NCI-H774 (cell line): ENCODE measurements at regions not wholly inside any gene's neighbourhood (a gene's known extent, or its start where the extent isn't known, plus 50 kb on each side); places are given as distances from the start of the nearest gene placed in this dataset.
"Not testable (repeated sequence)": the region's sequence is repeated elsewhere in the genome, so short reads cannot be mapped to it uniquely, and the experiment has no call there.

Experiments used
- DNase-seq: peaks from one replicate; lab custom pipeline; 2025; lab: John Stamatoyannopoulos, UW

DNA sequence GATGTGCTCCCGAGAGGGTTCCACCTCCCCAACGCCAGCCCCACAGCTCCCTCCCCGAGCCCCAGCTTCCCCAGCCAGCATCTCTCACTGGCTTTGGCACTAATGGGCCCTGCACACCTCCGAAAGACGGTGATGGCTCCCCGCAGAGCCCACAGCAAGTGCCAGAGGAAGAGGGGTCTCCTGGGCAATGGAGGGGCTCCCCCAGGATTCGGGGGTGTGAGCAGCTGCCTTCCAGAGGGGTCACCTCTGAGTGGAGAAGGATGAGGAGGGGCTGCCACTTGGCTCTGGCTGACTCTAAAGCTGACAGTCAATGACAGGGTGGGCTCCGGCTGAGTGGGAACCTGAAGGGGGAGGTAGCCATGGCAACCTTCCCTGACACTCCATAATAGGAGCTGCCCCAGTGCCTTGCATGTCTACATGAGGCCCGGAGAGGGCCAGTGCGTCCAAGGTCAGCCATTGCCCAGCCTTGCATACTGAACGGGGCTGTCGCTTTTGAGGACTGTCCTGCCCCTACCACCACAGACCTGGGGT, 98.6 kb upstream of the SYT13 start:
- no peak for DNase-seq

DNA sequence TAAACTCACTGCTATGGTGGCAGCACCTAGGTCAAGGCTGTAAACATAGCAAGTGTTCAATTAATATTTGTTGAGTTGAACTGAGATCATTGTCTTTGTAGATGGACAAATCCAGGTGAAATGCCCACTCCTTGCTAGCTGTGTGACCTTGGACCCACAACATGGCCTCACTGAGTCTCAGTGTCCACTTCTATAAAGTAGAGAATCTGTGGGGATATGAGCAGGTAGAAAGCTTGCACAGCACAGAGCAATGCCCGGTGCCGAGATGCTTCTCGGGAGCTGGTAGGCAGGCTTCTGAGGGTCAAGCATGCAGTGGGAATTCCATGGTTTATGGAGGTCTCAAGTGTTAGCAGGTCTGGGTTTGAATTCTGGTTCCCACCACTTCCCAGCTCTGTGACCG, 97.9 kb upstream of the SYT13 start:
- DNase-seq, result no peak

DNA sequence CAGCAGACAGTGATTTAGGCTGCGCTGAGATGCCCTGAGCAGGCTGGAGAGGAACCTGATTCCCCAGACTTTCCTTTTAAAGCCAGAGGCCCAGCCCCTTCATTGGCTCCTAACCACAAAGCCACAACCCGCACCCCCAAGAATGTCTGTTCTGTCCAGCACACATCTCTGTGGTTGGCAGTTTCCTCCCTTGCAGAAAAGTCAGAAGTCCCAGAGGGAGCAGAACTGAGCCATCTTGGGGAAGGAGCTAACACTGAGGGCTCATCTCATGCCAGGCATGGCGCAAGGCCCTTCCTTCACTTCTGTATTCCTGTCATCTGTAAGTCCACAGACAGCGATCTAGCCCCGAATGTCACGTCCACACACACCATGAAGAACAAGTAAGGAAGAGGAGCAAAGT, 97.1 kb upstream of the SYT13 start:
- DNase-seq, result no peak

DNA sequence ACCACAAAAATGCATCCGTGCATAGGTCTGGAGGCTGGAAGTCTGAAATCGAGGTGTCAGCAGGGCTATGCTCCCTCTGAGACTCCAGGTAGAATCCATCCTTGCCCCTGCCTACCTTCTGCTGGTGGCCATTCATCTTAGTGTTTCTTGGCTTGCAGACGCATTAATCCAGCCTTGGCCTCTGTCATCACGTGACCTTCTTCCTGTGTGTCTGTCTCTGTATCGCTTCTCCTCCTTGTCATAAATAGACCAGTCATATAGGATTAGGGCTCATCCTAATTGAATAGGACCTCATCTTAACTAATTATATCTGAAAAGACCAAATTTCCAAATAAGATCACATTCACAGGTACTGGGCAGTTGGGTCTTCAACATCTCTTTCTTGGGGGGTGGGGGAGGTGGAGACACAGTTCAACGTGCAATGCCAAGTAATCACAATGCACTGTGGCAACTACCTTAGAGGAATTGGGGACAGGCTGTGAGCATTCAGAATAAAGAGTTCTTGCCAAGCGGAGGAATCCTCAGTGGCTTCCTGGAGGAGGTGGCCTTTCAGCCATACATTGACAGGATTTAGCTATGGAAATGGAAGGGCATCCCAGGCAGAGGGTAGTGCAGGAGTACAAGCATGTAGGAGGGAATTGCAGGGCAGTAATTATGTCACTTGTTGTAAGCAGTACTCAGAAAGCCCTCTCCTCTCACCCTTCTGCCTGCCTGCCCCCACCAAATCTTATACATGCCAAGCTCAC, 96.2 kb upstream of the SYT13 start:
- no peak for DNase-seq

DNA sequence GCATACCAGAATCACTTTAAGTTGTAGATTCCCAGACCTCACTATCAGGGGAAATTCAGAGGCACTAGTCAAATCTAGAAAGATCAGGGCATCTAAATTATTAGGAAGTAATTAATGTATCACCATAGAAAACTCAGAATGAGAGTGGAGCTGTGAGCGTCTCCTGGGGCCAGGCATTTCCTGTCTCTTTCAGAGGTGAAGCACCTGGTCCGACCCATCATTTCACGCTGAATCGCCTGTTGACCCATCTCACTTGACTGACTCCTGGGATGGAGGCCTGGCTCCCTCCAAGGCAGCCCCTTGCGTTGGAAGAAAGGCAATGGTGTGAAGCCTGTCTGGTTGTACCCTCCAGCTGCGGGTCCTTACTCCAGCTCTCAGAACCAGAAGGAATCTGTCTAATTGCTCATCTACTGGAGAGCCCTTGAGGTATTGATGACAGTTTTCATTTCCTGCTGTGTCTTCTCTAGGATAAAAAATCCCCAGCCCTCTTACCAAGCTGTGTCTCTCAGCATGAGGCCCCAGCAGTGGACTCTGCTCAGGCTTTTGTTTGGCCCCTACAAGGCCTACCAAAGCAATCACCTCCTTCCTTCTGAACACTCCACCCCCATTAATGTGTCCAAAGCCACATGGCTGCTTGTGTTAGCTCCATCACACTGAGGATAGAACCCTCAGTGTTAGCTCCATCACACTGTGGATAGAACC, 93.2 kb upstream of the SYT13 start:
- no peak for DNase-seq

DNA sequence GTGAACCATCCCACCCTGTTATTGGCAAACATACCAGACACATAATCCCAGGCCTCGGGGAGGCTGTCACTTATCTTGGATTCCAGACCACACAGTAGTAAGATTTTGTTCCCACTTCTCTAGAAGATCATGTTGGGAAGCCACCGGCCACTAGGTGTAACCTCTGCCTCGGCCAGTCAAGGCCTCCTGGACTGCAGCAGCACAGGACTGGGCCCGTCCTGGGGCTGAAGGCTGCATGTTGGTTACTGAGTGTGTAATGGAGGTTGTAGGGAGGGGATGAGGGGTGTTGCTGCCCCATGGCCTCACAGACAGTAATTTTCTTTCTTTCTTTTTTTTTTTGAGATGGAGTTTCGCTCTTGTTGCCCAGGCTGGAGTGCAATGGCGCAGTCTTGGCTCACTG, 92.4 kb upstream of the SYT13 start:
- DNase-seq, result no peak

DNA sequence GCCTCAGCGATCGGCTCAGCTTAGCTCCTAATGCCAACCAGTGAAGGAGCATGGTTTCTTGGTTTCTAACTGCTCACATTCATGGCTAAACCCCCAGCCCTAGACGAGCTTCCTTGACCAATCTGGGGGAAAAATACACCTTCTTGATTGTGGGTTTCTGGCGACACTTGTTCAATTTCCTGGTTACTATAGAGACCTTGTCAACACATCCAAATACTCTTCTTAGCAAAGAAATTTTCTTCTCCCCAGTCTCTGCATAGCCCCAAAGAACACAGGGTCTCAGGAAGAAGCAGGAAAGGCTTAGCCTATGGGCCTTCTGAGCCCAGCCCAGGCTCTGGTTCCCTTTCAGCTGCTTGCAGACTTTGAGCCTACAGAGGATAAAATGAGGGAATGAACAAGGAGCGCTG, 88.5 kb upstream of the SYT13 start:
- no peak for DNase-seq

DNA sequence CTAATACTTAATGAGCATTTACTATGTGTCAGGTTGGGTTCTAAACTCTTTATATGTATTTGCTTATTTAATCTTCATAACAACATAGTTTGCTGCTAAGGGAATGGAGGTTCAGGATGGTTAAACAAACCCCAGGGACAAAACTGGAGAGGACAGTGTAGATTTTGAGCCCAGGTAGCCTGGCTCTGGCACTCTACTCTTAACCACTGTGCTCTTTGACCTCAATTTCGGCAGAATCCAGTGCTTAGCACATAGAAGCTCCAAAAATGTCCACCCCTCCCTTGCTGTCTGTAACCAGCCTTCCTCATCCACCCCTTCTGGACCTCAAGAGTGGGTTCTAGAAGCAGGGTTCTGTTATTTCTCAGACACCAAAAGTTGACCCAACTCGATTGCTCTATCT, 88.0 kb upstream of the SYT13 start:
- DNase-seq, result no peak

DNA sequence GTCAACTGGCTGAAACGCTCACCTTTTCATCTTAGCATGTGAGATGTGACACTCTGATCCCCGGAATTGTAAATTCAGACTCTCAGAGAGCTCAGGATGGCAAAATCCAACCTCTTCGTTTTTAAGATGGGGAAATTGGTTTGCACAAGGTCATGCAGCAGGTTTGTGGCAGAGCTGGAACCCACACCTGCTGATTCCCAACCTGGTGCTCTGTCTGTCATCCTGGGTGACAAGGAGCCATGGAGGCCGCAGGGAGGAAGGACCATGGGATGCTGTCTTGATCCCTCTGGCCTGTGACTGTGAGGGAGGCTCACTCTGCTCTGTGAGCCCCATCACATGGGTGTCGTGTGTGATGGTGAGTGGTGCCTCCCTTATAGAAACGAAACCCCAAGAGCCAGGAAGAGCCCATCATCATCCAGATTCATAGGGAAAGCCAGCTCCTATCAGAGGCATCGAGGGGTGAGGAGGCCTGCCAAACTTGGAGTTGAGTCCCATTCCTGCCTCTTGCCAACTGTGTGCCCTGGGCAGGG, 87.4 kb upstream of the SYT13 start:
- DNase-seq, result no peak

DNA sequence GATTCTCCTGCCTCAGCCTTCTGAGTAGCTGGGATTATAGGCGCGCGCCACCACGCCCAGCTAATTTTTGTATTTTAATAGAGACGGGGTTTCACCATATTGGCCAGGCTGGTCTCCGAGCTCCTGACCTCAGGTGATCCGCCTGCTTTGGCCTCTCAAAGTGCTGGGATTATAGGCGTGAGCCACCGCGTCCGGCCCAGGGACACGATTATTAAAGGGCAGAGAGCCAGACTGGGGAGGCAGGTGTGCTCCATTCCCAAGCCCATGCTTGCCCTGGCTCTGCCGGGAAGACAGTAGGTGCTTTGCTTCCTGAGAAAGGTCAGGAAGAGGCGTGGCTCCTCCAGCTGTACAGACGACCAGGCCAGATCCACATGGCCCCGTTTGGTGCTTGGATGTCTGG, 86.3 kb upstream of the SYT13 start:
- not testable (repeated sequence) for DNase-seq

DNA sequence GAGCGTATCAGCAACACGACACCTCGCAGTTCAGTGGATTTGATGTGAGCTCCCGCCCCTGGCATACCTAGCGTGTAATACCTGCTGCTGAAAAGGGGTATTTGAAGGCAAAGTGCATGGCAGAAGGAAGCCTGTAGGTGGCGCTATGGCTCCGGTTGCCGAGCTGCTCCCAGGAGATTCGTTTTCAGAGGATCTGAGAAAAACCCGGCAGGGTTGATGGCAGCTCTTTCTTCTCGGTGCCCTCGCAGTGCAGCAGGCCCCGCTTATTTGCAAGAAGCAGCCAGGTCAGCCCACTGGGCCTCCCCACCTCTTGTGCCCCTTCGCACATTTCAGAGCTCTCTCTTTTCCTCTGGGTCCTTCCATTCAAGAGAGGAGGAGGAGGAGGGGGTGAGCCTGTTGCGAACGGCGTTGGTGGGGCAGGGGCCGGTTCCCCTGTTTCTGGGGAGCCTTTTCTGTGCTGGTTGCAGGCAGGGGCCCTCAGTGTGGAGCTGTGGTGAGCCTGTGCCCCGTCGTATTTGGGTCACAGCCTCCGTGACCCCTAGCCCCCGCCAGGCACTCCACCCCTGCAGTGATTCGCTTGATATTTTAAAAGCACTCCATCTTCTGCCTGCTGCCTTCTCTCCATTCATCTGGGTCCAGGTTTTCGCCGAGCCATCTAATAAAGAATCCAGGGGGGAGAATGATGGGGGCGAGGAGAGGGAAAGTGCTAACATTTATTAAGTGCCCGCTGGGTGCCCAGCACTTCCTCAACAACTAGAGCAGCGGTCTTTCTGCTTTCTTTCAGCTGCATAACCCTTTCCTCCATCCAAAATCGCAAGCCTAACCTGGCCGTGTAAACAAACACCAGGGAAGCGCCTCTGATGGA, 85.3 kb upstream of the SYT13 start:
- peak; percentile 83 for DNase-seq

DNA sequence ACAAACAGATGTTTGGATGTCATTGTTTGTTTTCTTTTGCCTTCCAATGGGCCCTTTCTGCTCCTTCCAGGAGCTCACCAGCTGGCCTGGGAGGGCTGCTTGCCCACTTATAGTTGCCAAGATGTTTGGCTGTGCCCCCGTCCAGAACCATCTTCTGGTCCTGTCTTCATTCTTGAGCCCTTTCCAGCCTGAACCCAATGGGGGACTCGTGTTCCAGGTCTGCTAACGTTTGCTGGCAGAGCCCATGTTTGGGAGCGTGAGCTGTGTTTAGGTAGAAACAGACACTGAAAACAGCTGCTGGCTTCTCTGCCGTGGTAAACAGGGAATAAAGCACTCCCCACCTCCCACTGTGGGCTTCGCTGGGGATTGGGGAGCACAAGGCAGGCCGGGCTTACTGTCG, 83.2 kb upstream of the SYT13 start:
- DNase-seq, result no peak

DNA sequence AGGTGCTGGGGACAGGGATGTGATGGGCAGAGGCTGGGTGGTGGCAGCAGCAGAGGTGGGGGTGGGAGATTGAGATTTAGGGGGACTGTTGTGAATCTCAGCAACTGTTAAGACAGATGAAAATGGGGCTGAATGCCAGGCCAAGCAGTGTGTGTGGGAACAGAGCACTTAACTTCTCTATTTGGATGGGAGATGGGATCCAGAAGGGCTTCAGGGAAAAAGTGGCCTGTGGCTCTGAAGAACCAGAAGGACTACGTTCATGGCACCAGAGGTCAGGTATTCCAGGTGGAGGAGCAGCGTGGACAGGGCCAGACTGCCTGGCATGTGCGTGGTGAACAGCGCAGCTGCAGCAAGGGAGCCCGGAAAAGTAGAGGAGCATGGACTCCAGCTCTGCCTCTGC, 82.6 kb upstream of the SYT13 start:
- no peak for DNase-seq

DNA sequence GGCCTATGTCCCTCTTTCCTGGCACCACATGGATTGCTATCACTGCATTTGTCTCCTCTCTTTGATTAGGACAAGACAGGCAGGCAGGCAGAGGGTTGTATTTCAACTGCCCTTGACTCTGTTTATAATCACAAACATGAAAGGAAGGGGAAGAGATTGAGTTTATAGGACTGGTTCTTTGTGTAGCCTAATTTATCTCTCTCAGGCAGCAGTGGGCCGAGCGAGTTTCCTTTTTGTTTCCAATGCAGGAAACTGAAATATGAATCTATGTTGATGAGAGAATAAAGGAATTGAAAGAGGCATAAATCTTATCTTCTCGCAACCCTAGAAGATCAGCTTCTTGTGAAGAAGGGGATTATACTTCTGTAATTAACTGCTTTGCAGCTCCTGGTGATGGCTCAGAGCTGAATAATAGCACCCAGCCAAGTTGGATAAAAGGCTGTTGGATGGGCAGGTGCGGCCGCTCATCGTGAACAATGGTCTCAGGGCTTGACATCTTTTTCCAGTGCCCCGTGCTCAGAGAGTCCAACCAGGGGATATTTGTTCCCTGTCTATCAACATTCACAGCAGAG, 80.6 kb upstream of the SYT13 start:
- DNase-seq, result no peak

DNA sequence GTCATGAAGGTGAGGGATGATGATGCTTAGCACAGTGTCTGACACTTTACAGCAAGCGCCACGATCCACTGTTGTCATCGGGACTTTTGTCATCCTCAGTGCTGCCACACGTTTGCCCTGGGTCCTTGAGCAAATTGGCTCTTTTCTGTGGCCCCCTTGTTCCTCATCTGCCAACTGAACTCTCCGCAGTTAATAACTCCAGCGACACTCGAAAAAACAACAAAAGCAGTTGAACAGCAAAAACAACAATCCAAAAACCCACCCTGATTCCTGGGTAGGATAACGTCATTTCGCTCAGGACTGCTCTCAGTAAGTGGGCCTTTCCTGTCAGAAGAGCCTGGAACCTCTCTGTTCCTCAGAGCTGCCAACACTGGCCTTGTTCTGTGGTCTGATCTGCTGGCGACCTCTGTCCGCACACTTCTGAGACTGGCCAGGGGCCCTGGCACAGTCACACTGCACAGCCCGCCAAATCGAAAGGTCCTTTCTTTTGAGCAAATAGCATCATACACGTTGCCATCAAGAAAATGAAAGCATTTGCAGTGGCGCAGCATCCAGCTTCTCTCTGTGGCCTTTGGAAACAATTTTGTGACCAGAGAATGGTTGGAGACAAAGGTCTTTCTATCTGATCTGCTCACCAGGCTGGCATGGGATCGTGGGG, 79.9 kb upstream of the SYT13 start:
- DNase-seq, result no peak

DNA sequence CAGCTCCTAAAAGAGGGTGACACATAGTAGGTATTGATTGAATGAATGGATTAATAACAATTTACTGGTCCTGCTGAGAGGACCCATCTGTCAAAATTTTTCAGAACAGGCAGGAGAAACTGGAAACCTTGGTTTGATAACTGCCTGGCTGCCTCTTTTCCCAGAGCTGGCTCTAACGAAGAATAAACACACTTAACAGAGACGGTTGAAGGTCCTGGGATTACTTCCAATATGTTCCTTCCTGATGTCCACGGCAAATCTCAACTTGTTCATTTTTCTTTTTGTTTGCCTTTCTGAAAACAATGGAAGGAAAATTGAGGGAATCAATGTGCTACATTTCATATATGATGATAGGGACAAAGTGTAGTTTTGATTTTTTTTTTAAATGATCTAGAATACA, 76.5 kb upstream of the SYT13 start:
- DNase-seq, result no peak

DNA sequence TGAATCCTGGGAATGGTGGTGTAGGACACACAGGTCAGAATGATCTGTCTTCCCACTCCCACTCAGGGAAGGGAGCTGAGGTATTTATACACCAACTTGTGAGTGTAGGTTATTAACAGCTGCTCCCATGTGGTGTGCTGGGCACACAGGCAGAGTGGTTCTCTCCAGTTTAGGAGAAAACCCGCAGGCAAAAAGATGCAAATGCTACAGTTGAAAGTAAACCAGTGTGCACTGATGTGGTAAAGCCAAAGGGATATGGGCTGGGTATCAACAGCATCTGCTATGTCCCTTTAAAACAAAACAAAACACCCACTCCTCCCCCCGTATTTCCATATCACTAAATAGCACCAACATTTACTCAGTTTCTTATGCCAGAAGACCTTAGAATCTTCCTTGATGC, 75.4 kb upstream of the SYT13 start:
- no peak for DNase-seq

DNA sequence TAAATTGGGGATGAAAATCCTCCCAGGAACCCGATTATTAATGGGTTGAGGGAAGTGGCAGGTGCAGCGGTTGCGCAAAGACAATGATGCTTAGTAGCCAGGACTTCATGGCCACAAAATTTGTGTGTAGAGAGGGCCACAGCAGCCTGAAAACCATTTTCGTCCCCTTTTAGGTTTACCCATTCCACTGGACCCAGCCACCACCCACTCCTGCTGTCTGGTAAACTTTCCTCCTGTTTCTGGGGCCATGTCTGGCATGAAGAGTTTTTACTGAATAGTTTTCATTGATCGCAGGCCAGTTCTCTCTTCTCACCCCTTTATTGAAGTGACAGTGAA, 69.5 kb upstream of the SYT13 start:
- DNase-seq, result no peak

DNA sequence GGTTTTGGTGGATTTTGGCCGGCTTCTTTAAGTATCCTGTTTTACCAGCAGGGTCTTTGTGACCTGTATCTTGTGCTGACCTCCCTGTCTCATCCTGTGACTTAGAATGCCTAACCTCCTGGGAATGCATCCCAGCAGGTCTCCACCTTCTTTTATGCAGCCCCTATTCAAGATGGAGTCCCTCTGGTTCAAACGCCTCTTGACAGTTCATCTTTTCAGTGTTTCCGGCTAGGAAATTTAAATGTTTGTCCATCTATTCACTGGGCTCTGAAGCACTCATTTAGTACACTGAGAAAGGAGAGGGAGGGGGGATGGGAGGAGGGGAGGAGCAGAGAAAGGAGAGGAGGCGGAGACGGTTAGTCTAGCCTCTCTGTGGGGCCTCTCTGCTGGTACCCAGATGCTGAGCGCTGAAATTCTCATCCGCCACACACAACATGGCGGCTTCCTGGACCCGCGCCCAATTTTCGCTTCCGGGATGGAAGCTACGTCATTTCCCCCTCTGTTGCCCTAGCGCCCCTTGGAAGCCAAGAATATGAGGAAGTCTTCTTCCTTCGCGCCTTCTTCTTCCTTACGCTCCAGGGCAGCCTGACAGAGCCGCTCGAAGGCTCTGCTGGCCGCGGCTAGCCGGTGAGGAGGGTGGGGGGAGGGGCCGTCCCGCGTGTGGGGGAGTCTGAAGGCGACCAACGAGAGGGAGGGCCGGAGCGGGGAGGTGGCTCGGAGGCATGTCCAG, 69.0 kb upstream of the SYT13 start:
- DNase-seq, result peak; percentile 89

DNA sequence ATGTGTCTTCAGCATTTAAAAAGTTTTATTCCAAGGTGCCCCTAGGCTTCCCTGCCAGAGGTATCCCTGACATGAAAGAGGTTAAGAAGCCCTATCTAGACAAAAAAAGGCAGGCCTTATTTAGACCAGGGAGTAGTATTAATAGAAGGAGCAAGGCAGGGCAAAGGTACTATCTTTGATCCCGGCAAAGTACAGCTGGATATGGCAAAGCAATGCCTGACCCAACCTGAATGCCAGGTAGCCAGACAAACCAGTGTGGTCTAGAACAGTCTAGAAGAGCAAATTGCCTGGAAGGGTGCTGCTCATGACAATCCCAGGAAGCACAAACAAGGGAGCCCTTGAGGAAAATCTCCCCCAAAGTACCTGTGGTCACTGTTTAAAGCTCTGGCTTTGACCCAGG, 62.6 kb upstream of the SYT13 start:
- no peak for DNase-seq
